Breast epithelium (tissue), 3 donors: ENCODE measurements at regions not wholly inside any gene's neighbourhood (a gene's known extent, or its start where the extent isn't known, plus 50 kb on each side); places are given as distances from the start of the nearest gene placed in this dataset.
"Not testable (repeated sequence)": the region's sequence is repeated elsewhere in the genome, so short reads cannot be mapped to it uniquely, and the experiment has no call there.

ENCODE experiments used
- CTCF ChIP-seq, 3 donors: fragments of 450-650 bp; IDR thresholded peaks; one replicate each; pipeline ENCODE4 v1.5.1; 2016 to 2017; ENCODE audit warnings: antibody characterized with exemption in 3 of 3, mild to moderate bottlenecking in 3 of 3, moderate library complexity in 3 of 3
- POLR2A ChIP-seq: fragments of 450-650 bp; IDR thresholded peaks from one replicate; pipeline ENCODE4 v1.6.1; 2016; ENCODE audit warnings: antibody characterized with exemption, mild to moderate bottlenecking, moderate library complexity

DNA sequence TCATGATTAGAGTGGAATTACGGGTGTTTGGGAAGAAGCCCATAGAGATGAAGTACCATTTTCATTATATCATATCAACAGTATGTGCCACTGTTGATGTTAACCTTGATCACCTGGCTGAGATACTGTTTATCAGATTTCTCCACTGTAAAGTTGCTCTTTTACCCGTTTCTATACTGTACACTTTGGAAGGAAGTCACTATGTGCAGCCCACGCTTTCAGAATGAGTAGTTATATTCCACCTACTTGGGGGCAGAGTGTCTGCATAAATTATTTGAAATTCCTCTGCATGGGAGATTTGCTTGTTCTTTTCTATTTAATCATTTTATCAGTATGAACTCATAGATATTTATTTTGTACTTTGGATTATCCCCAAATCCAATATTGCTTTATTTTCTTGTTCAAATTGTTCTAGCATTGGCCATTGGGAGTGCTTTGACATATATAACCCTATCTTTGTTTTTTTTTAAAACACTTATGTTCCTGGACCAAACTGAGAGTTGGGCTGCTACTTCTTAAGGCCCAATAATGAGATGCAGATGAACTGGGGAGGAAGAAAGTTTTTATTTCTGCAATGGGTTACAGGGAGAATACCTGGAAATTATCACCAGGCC, 69.4 kb upstream of the NUTM2F start:
- TF ChIP-seq CTCF (IDR thresholded peaks at IDR 0.05); POLR2A: not testable (repeated sequence)
